Fibroblast of peridontal ligament (primary cell): ENCODE measurements at regions not wholly inside any gene's neighbourhood (a gene's known extent, or its start where the extent isn't known, plus 50 kb on each side); places are given as distances from the start of the nearest gene placed in this dataset.

ENCODE experiments used
- DNase-seq: peaks from one replicate; pipeline ENCODE4 v3.0.0-alpha.2; 2010; ENCODE audit errors: extremely low read depth

GRCh38 chr14:34241185-34241711, 220.8 kb downstream of the SPTSSA start:
- DNase-seq: no peak

DNA sequence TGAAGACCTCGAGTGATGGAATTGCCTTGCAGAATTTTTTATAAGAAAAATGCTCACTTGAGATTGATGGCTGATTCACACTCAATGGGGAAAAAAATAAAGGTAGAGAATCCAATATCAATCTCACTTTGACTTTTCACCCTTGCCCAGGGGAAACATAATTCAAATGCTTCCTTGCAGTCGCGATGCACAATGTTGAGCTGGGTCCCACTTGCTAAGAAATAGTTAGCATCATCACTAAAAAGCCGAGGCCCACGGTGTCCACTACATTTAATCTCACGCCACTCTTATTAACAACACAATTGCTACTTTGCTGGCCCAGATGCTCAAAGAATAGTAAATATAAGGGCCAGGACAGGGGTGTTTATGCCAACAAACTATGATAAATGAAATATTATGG, 223.4 kb downstream of the SPTSSA start:
- no peak for DNase-seq

GRCh38 chr14:34237677-34238076, 224.4 kb downstream of the SPTSSA start:
- no peak for DNase-seq

- no peak for DNase-seq
These were observed 225.0 kb downstream of the SPTSSA start for GRCh38 chr14:34237081-34237480.

DNA sequence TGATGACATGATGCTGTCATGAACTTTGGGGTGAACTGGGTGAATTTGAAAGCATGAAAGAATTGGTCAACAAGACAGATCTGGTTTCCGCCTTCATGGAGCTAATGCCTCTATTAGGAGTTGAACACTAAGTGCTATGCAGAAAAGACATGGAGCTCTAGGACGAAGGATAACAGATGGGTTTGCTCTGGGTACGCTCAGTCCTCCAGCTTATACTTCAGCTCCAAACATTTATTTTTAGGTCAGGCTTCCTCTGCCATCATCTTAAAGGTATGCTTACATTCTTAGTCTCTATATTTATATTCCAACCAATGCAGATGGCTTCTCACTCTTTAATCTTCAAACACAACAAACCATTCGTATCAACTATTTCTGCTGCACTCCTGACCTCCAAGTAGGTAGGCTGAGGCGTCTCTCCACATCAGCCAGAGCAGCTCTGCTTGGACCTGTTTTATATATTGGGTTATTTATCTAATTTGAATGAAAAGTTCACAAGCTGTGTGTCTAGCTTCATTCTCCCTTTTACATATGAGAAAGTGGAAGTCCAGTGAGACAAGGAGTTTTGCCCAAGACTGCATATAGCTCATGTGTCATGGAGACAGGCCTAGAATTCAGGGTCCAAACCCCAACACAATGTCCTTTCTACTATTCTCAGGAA, 226.3 kb downstream of the SPTSSA start:
- DNase-seq: no peak

DNA sequence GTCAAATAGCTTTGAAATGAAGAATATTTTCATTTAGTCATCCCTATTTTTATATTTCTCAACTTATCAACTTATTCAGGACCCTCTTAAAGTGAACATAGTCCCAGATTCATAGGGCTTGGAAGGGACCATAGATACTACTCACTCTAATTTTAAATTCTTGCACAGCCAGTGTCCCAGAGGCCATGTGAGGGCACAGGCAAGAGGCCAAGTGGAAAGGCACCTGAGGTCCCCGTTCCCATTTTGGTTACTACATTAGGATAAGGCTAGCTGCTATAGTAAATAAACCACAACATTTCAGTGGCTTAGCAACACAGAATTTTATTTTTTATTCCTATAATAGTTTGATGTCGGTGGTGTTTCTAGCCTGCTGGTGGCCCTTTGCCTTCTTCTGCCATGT, 227.8 kb downstream of the SPTSSA start:
- DNase-seq: no peak

DNA sequence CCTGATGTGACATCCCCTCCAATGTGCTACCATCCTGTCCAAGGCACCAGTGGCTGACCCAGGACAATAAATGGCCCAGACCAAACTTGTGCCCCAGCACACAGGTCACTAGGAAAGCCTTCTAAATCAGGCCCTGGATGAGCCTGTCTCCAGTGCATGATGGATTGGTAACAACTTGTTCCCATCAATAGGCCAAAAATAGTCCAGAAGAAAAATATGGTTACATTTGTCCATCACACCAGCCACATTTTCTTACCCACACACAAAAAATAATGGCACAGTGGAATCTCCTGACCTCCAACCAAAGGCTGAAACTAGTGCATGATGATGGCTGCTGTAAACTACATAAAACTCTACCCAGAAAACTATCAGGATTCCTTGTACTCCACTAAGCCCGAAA, 228.4 kb downstream of the SPTSSA start:
- DNase-seq: no peak

DNA sequence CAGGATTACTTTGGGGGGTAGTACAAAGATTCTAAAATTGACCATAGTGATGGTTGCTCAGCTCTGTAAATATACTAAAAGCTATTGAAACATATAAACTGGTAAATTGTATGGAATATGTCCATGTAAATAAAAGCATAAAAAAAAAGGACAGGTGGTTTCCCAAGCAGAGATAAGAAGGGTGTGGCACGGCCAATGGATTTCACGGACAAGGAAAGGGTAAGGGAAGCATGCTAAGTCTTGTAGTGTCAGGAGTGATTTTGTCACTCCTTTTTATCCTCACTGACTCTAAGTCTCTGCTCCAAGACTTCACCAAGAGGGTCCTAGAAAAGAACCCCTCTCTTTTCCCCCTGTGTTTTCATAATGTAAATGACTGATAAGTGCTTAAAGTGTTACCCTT, 229.2 kb downstream of the SPTSSA start:
- DNase-seq: no peak

DNA sequence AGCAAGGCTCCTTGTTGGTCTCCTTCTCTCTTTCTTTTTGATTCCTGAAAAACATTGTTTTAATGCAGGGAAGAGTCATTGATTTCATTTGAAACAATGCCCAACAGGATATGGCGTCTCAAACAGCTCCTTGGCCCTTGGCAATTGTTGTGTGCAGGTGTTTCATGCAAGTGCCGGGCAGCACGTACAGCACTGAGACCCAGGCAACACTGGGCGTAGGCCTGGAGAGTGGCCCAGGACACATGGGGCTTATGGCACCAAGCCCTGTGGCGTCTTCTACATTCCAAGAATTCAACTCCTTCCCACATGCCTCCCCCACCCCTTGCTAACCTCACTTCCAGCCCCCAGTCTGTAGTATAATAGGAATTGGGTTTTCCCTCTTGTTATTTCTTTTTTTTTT, 230.4 kb downstream of the SPTSSA start:
- no peak for DNase-seq

- no peak for DNase-seq
These were observed 232.9 kb downstream of the SPTSSA start for GRCh38 chr14:34229140-34229539.

DNA sequence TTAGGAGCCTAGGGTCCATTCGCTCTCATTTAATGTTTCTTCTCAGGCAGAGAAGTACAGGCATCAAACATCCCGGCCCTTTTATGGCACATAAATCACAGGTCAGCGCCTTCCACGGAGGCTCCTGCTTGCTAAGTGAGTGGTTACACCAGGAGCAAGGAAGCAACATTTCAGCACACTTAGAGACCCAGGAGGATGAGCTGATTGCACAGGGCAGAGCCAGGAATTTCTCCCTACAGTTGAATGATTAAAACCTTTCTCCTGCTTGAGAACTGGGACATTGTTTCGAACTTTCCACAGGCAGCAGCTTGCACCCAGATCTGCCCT, 233.4 kb downstream of the SPTSSA start:
- no peak for DNase-seq

DNA sequence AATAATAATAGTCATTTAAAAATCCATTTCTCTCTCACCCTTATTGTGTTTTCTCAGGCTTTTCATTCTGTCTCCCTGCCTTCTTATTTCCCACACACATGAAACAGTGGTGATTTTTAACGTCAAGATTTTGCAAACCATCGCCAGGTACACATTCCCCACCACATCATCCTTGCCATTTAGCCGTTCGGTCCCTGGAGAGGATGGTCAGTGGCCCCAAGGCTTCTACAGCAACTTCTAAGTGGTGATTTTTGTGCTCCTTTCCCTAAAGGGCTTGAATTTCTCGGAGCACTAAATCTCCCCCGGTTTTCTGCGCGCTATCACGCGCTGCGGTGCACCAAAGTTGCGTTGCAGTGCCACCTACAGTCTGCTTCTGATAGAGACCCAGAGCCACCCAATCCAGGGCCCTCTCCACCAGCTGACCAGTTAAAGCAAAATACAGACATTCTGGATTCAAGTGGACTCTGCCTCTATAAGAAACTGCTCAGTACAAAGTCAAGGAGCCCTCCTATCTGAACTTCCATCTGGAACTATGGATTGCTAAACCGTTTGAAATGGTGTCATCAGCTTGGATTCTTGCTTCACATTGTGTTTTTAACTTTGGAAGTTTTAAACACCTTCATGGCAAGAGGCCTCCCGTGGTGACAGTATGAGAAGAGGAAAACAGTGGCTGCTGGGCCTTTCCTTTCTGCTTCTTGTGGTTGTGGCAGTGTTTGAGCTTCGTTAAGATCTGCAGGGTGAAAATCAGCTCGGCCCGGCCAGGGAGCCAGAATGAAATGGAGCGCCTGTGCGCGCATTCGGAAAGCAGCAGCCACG, 234.0 kb downstream of the SPTSSA start:
- peak; percentile 45 for DNase-seq

DNA sequence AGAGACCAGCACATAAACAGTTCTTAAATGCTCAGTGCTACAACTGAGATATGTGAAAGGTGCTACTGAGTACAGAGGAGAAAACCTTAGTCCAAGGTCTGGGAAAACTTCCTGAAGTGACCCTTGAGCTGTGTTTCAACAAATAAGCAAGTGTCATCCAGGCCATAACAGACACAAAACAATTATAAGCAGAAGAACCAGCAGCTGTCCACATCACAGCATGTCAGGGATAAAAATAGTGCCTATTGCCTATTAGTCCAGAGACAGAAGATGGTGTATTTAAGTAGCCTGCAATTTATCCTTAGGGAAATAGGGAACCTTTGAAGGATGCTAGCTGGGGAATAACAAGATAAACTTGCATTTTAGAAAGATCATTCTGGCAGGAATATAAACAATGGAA, 237.8 kb downstream of the SPTSSA start:
- no peak for DNase-seq

DNA sequence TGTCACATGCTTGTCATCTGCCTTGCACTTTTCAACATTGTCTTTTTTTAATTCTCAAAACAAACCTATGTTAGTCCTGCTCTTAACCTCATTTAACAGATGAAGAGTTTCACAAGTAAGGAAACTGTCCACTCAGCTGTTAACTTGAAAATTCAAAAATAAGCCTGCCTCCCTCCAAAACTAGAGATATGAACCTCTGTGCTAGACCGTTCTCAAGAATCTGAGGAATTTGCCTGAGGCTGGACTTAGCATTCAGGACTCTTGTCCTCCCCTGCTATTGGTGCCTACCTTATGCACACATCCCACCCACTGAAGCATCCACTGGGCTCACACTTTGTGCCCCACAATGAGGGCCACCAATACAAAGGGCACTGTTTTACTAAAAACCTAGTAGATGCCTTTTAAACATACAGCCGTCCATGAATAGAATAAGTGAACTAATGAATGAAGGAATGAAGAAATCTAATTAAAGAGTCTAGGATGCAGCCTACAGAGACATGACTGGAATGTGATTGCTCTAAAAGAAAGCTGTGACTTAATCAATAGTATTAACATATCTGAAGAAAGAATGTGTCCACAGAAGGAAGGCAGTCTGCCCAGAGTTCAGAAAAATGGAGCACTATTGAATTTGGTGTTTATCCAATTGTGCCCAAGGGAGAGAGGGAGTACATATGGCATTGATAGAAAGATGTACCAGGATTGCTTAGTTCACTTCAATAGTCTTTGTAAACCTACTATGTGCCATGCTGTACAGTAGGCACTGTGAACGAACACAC, 238.5 kb downstream of the SPTSSA start:
- DNase-seq: no peak

GRCh38 chr14:34222867-34223266, 239.2 kb downstream of the SPTSSA start:
- DNase-seq: no peak

DNA sequence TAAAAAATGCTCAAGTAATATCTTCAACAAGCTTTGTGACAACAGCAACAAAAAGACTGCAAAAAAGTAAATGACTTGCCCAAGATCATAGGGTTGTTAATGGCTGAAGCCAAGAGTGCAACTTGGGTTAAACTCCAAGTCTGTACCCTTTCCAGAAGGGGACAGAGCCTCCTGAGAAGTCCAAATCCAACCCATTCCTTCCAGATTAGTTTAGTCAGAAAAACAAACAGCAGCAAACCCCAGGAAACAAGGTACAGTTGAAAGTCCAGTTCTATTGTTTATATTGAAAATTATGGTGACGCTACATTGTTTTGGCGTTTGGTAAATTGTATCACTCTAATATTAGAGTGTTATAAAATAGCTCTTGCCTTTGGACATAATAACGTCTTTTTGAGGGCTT, 239.9 kb downstream of the SPTSSA start:
- DNase-seq: no peak

DNA sequence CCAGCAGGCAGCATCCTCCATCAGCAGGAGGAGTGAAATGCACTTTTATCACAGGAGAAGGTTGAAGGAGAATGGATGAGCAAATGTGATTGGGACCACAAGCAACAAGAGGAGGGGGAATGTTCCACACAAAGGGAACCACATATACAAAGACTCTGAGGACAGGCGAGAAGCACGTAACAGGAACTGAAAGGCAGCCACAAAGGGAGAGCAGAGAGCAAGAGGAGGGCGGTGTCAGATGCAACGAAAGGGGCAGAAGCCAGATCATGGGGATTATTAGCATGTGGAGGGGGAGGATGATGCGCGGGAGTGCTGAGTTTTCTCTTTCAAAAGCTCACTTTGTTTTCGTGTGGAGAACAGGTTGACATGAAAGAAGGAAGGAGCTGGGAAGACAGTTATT, 241.1 kb downstream of the SPTSSA start:
- no peak for DNase-seq

GRCh38 chr14:34220378-34220706, 241.7 kb downstream of the SPTSSA start:
- DNase-seq: no peak

- no peak for DNase-seq
These were observed 242.2 kb downstream of the SPTSSA start for GRCh38 chr14:34219661-34220377.

- DNase-seq: no peak
These were observed 243.2 kb downstream of the SPTSSA start for GRCh38 chr14:34218881-34219280.

- no peak for DNase-seq
These were observed 247.1 kb downstream of the SPTSSA start for GRCh38 chr14:34214961-34215360.

- DNase-seq: no peak
These were observed 248.7 kb downstream of the SPTSSA start for GRCh38 chr14:34213332-34213731.
